ENCODE measurements at regions not wholly inside any gene's neighbourhood (a gene's known extent, or its start where the extent isn't known, plus 50 kb on each side); places are given as distances from the start of the nearest gene placed in this dataset.

DNA sequence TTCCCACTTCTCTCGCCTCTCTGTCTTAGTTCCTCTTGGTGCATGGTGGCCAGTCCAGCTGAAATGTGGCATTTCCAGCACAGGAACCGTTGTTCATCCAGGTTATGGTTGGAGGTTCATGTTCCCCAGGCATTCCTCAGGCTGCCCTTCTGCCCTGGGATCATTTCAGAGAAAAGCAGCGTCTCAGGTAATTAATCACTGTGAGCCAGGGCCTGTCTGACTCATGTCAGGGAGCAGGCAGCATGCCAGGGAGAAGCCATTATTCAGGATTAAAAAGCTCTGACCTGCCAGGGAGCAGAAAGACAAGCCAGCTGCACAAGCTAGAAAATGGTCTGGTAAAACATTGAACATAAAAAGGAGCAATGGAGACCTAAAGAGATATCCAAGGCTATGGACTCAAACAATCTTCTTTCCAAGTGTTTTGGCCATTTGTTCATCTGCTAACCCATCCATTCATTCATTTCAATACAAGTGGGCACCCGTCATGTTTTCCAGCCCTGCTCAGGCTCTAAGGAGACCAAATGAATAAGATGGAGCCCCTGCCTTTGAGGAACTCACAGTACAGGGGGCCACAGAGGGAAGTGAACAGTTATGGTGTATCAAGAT, 241.4 kb downstream of the DRD1 start:
- TF ChIP-seq, protein P1, sequence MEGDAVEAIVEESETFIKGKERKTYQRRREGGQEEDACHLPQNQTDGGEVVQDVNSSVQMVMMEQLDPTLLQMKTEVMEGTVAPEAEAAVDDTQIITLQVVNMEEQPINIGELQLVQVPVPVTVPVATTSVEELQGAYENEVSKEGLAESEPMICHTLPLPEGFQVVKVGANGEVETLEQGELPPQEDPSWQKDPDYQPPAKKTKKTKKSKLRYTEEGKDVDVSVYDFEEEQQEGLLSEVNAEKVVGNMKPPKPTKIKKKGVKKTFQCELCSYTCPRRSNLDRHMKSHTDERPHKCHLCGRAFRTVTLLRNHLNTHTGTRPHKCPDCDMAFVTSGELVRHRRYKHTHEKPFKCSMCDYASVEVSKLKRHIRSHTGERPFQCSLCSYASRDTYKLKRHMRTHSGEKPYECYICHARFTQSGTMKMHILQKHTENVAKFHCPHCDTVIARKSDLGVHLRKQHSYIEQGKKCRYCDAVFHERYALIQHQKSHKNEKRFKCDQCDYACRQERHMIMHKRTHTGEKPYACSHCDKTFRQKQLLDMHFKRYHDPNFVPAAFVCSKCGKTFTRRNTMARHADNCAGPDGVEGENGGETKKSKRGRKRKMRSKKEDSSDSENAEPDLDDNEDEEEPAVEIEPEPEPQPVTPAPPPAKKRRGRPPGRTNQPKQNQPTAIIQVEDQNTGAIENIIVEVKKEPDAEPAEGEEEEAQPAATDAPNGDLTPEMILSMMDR (IDR thresholded peaks at IDR 0.05; ENCODE audit: insufficient read depth, missing control alignments), result no peak
- DNase-seq (ENCODE audit: insufficient read length, low spot score), result no peak
- FAIRE-seq, result no peak

GRCh38 chr5:175201393-175201792, 242.6 kb downstream of the DRD1 start:
- TF ChIP-seq, protein P1 (IDR thresholded peaks at IDR 0.05; ENCODE audit: insufficient read depth, missing control alignments), result no peak
- DNase-seq (ENCODE audit: insufficient read length, low spot score) (no peak), FAIRE-seq (no peak)

- FAIRE-seq (no peak), DNase-seq (ENCODE audit: insufficient read length, low spot score) (no peak)
- TF ChIP-seq, protein P1 (IDR thresholded peaks at IDR 0.05; ENCODE audit: insufficient read depth, missing control alignments), result no peak
These were observed 248.0 kb downstream of the DRD1 start for GRCh38 chr5:175195698-175196656.

- TF ChIP-seq, protein P1 (IDR thresholded peaks at IDR 0.05; ENCODE audit: insufficient read depth, missing control alignments), result no peak
- no peak for FAIRE-seq
- DNase-seq (ENCODE audit: insufficient read length, low spot score), result no peak
These were observed 262.7 kb downstream of the DRD1 start for GRCh38 chr5:175181331-175181730.

DNA sequence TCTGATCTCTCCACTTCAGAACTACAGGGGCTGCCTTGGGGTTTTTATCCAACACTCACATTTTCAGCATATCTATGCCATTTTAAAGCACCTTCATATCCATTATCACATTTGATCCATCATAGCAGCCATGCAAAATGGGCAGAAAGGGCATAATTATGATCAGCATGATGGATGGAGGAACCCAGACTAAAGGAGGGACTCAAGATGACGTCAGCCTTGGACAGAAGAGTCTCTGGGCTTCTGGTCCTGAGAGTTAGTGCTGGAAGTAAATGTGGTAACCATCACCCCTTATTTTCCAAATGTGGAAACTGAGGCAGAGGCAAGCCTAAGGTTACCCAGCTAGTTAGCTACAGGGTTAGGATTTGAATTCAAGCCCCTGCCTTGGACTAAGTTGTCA, 273.1 kb downstream of the DRD1 start:
- TF ChIP-seq, protein P1 (IDR thresholded peaks at IDR 0.05; ENCODE audit: insufficient read depth, missing control alignments), result no peak
- FAIRE-seq, result no peak
- DNase-seq (ENCODE audit: insufficient read length, low spot score), result no peak

GRCh38 chr5:175168882-175169507, 275.0 kb downstream of the DRD1 start:
- TF ChIP-seq, protein P1 (IDR thresholded peaks at IDR 0.05; ENCODE audit: insufficient read depth, missing control alignments), result no peak
- FAIRE-seq (no peak), DNase-seq (ENCODE audit: insufficient read length, low spot score) (no peak)
